ENCODE measurements at regions not wholly inside any gene's neighbourhood (a gene's known extent, or its start where the extent isn't known, plus 50 kb on each side); places are given as distances from the start of the nearest gene placed in this dataset.

DNA sequence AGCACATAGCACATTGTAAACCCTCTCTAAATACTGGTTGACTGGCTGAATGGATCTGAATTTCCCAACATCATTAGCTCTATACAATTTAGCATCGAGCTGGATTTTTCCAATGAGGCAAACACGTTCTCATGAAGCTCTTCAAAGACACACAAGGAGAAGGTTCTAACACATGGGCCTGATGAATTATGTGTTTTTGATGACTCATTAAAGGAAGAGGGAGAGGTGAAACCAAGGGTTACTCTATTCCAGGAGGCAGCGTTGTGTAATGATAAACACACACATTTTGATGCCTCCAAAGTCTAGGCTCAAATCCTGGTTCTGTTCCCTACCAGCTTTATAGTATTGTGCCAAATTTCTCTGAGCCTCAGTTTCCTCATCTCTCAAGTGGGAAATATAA, 84.3 kb downstream of the PFDN4 start:
- ATAC-seq (ENCODE audit: insufficient read depth, low FRiP score) (no peak), DNase-seq (no peak)
- 58 to 73% methylated on average over 3 of the region's 3 CpGs for WGBS, 2 donors
- Histone ChIP-seq H3K27ac (ENCODE audit: low read depth in 1 of 2, low read length in 1 of 2) (no peak overlapping the region), H3K4me1 (ENCODE audit: control insufficient read depth in 5 of 5, insufficient read depth in 5 of 5, low read length in 5 of 5) (peaks cover 0 to 6% (median 0%) of the 10 kb centered on the region in 5 donors), H3K36me3 (ENCODE audit: control insufficient read depth in 4 of 4, insufficient read depth in 4 of 4, low read length in 4 of 4) (no peaks in the 10 kb centered on the region), H3K27me3 (ENCODE audit: control insufficient read depth in 3 of 3, insufficient read depth in 3 of 3, low read length in 2 of 3) (no peaks in the 10 kb centered on the region), H3K9ac (ENCODE audit: insufficient read depth in 1 of 2, low read length in 2 of 2) (no peak overlapping the region), H3K9me3 (ENCODE audit: control insufficient read depth in 4 of 4, insufficient read depth in 3 of 4, low read length in 3 of 4) (peaks cover 0 to 2% (median 0%) of the 10 kb centered on the region in 4 donors), H3K4me3 (no peak overlapping the region)
- TF ChIP-seq, protein P1, sequence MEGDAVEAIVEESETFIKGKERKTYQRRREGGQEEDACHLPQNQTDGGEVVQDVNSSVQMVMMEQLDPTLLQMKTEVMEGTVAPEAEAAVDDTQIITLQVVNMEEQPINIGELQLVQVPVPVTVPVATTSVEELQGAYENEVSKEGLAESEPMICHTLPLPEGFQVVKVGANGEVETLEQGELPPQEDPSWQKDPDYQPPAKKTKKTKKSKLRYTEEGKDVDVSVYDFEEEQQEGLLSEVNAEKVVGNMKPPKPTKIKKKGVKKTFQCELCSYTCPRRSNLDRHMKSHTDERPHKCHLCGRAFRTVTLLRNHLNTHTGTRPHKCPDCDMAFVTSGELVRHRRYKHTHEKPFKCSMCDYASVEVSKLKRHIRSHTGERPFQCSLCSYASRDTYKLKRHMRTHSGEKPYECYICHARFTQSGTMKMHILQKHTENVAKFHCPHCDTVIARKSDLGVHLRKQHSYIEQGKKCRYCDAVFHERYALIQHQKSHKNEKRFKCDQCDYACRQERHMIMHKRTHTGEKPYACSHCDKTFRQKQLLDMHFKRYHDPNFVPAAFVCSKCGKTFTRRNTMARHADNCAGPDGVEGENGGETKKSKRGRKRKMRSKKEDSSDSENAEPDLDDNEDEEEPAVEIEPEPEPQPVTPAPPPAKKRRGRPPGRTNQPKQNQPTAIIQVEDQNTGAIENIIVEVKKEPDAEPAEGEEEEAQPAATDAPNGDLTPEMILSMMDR (IDR thresholded peaks at IDR 0.05; ENCODE audit: control extremely low read depth, extremely low read depth), result no peak

DNA sequence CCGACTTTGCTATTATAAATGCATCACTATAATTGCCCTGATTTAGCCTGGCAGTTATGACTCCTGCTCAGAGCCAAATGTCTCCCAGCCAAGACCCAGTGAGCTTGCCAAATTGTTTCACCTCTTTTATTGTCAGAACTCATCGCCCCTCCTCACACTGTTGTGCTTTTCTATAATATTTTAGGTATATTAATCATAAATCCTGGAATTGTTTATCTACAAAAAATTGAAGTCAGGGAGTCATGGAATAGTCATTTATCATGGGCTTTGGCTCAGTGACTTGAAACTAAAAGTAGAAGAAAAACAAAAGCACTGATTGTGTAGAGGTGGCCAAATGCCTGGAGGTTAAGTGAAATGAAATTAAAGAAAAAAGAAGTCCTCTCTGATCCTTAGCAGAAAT, 85.6 kb downstream of the PFDN4 start:
- no peak overlapping the region for H3K4me3 ChIP-seq
- no peak overlapping the region for H3K9ac ChIP-seq (ENCODE audit: insufficient read depth in 1 of 2, low read length in 2 of 2)
- peak in 2 of 3 donors; percentile 34 to 50 for DNase-seq
- TF ChIP-seq, protein P1 (IDR thresholded peaks at IDR 0.05; ENCODE audit: control extremely low read depth, extremely low read depth), result no peak
- H3K36me3 ChIP-seq (ENCODE audit: control insufficient read depth in 4 of 4, insufficient read depth in 4 of 4, low read length in 4 of 4), result no peaks in the 10 kb centered on the region
- H3K27ac ChIP-seq (ENCODE audit: low read depth in 1 of 2, low read length in 1 of 2), result no peak overlapping the region
- peaks cover 0 to 6% (median 0%) of the 10 kb centered on the region in 5 donors for H3K4me1 ChIP-seq (ENCODE audit: control insufficient read depth in 5 of 5, insufficient read depth in 5 of 5, low read length in 5 of 5)
- peaks cover 0 to 2% (median 0%) of the 10 kb centered on the region in 4 donors for H3K9me3 ChIP-seq (ENCODE audit: control insufficient read depth in 4 of 4, insufficient read depth in 3 of 4, low read length in 3 of 4)
- WGBS, 2 donors, result 57 to 79% methylated on average over 2 of the region's 2 CpGs
- no peaks in the 10 kb centered on the region for H3K27me3 ChIP-seq (ENCODE audit: control insufficient read depth in 3 of 3, insufficient read depth in 3 of 3, low read length in 2 of 3)
- ATAC-seq (ENCODE audit: insufficient read depth, low FRiP score), result no peak

DNA sequence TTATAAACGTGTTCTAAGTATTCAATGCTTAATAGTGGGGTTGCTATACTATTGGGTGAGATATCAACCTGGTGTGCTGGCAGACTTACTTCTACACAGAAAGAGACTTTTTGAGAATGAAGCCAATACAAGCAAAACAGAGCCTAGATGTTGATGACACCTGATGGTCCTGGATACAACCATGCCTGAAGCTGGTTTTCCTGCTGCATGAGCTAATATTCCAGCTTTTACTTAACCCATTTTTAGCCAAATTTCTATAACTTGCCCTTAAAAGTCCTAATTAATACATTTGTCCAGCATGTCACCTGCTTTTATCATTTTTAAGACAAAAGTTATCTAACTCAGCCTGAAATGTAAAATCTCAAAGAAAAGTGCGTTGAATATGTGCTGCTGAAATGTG, 86.2 kb downstream of the PFDN4 start:
- no peak for DNase-seq
- TF ChIP-seq, protein P1 (IDR thresholded peaks at IDR 0.05; ENCODE audit: control extremely low read depth, extremely low read depth), result no peak
- H3K9ac ChIP-seq (ENCODE audit: insufficient read depth in 1 of 2, low read length in 2 of 2), result no peak overlapping the region
- no peak overlapping the region for H3K4me3 ChIP-seq
- peaks cover 0 to 2% (median 0%) of the 10 kb centered on the region in 4 donors for H3K9me3 ChIP-seq (ENCODE audit: control insufficient read depth in 4 of 4, insufficient read depth in 3 of 4, low read length in 3 of 4)
- 66 to 80% methylated on average over 2 of the region's 2 CpGs for WGBS, 2 donors
- H3K27me3 ChIP-seq (ENCODE audit: control insufficient read depth in 3 of 3, insufficient read depth in 3 of 3, low read length in 2 of 3), result no peaks in the 10 kb centered on the region
- peaks cover 0 to 6% (median 0%) of the 10 kb centered on the region in 5 donors for H3K4me1 ChIP-seq (ENCODE audit: control insufficient read depth in 5 of 5, insufficient read depth in 5 of 5, low read length in 5 of 5)
- no peak overlapping the region for H3K27ac ChIP-seq (ENCODE audit: low read depth in 1 of 2, low read length in 1 of 2)
- ATAC-seq (ENCODE audit: insufficient read depth, low FRiP score), result no peak
- H3K36me3 ChIP-seq (ENCODE audit: control insufficient read depth in 4 of 4, insufficient read depth in 4 of 4, low read length in 4 of 4), result no peaks in the 10 kb centered on the region

DNA sequence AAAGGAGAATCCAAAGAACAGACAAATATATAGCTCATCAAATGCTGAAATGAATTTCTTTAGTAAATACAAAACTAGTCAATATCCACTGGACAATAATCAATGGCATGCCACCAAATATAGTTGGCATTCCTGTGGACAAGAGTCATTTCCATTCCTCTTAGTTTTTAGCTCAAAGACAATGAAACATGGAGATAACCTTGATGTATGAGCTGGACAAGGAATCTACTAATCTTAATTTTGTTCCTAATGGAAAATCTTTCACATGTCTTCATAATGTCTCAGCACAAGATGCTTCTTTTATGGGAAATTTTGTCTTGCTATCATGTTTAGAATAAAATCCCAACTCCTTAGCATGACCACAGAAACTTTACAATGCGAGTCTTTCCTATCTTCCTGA, 87.8 kb downstream of the PFDN4 start:
- Histone ChIP-seq H3K4me1 (ENCODE audit: control insufficient read depth in 5 of 5, insufficient read depth in 5 of 5, low read length in 5 of 5) (peaks cover 0 to 6% (median 0%) of the 10 kb centered on the region in 5 donors), H3K9ac (ENCODE audit: insufficient read depth in 1 of 2, low read length in 2 of 2) (no peak overlapping the region), H3K27ac (ENCODE audit: low read depth in 1 of 2, low read length in 1 of 2) (no peak overlapping the region), H3K4me3 (no peak overlapping the region), H3K9me3 (ENCODE audit: control insufficient read depth in 4 of 4, insufficient read depth in 3 of 4, low read length in 3 of 4) (peaks cover 0 to under 1% (median 0%) of the 10 kb centered on the region in 4 donors), H3K27me3 (ENCODE audit: control insufficient read depth in 3 of 3, insufficient read depth in 3 of 3, low read length in 2 of 3) (no peaks in the 10 kb centered on the region), H3K36me3 (ENCODE audit: control insufficient read depth in 4 of 4, insufficient read depth in 4 of 4, low read length in 4 of 4) (no peaks in the 10 kb centered on the region)
- TF ChIP-seq, protein P1 (IDR thresholded peaks at IDR 0.05; ENCODE audit: control extremely low read depth, extremely low read depth), result no peak
- 85 to 90% methylated on average over 1 of the region's 1 CpG for WGBS, 2 donors
- DNase-seq (no peak), ATAC-seq (ENCODE audit: insufficient read depth, low FRiP score) (no peak)
